HK-2 (cell line): ENCODE measurements at regions not wholly inside any gene's neighbourhood (a gene's known extent, or its start where the extent isn't known, plus 50 kb on each side); places are given as distances from the start of the nearest gene placed in this dataset.
A peak's percentile ranks its signal among the peaks of the same experiment; 100 is the strongest.

Experiments used
- DNase-seq: peaks from one replicate; pipeline ENCODE4 v3.0.0-alpha.2; 2018; ENCODE audit not compliant: unreplicated experiment

GRCh38 chr3:189455641-189456417 is 175.4 kb upstream of the TP63 start:
- no peak for DNase-seq

- peak; percentile 50 for DNase-seq
These were observed 174.0 kb upstream of the TP63 start for GRCh38 chr3:189457201-189457607.

DNA sequence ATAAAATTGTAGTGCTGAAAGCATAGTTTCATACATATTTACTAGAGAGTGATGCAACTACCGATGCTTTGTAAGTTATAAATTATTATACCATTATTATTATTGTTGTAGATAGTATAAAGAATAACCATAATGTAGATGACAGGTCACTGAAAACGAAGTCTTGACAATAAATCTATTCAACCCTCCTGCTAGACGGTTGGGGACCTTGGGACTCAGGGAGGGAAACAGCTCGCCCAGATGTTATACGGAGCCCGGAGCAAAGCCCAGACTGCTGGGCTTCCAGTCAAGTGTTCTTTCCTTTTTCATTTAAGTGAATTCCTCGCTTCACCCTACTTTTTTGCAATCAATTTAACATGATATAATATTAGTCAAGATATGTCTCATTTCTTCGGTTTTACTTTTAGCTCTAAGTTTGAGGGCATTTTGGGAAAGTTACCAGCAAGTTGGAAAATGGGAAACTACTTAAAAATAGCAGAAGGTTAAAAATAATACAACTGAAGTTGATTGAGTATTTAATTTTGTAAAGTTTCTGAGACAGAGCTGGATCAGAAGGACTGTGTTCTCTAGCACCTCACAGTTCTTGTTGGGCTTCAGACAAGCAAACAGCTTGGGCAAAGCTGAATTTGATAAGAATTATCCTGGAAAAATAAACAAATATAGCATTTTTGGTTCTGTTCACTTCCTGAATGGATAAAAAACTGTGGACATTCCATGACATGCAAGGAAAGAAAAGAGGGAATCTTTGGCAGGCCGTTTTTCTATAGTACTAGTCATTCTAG is 173.4 kb upstream of the TP63 start:
- no peak for DNase-seq

DNA sequence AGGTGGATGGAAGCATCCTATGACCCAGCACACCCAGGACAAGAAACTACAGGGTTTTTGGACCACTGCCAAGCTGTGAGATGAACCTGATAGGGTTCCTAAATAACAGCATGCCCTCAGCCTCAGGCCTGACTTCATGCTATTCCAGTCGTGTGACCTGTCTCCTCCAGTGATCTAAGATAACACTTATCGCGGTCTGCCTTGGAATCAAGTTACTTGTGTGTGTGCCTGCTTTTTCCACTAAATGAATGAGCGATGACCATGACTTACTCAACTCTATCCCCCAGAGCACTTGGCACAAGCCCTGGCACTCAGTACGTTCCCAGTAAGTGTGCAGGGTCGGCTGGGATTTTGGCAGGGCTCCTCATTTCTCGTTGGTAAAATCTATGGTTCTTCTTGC is 172.7 kb upstream of the TP63 start:
- DNase-seq: no peak

- DNase-seq: no peak
These were observed 172.0 kb upstream of the TP63 start for GRCh38 chr3:189459231-189459630.

- no peak for DNase-seq
These were observed 170.7 kb upstream of the TP63 start for GRCh38 chr3:189460511-189460910.

DNA sequence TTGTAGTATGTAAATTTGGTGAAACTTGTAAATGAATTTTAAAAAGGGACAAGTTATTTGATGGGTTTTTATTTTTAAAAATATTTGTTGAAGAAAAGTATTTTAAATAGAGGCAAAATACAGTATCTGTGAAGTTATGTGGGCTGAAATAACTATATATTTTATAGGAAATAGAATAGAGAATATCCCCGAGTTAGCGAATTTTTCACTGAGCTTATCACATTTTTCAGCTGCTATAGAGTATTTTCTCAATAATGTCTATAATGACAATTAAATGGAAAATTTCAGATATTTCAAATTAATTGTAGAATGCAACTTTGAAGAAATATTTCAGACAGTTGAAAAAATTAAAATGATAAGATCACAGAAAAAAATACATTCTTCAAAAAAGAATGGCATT is 166.4 kb upstream of the TP63 start:
- no peak for DNase-seq

- no peak for DNase-seq
These were observed 165.2 kb upstream of the TP63 start for GRCh38 chr3:189466004-189466403.

DNA sequence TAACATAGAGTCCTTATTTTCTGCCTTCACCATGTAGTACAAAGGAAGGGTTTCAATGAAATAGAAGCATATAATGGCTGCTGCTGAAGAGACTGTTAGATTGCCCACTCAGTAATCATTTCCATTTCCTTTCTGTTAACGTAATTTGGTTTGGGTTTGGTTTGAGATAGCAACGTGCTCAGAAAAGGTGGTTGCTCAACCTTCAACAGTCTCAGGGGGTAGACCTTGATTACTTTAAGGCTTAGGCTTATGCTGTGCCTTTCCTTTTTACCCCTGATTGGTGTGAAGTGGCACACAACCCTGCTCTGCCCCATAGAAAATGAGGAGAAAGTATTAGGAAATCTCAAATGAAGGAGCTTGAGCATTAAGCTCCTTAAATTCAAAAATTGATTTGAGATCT is 163.7 kb upstream of the TP63 start:
- DNase-seq: no peak

GRCh38 chr3:189474944-189475343 is 156.2 kb upstream of the TP63 start:
- no peak for DNase-seq

- no peak for DNase-seq
These were observed 153.6 kb upstream of the TP63 start for GRCh38 chr3:189477614-189478013.

DNA sequence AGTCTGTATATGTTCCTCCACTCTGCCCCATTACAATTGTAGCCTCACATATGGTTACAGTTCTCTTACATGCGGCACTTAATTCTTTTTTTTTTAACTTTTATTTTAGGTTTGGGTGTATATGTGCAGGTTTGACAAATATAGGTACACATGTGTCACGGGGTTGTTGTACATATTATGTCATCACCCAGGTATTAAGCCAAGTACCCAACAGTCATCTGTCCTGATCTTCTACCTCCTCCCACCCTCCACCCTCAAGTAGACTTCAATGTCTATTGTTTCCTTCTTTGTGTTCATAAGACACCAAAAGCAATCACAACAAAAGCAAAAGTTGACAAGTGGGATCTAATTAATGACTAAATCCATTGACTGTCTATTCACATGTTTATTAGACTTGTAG is 144.6 kb upstream of the TP63 start:
- no peak for DNase-seq

GRCh38 chr3:189488241-189488767 is 142.9 kb upstream of the TP63 start:
- DNase-seq: no peak

- DNase-seq: no peak
These were observed 140.9 kb upstream of the TP63 start for GRCh38 chr3:189490337-189490736.

- no peak for DNase-seq
These were observed 140.4 kb upstream of the TP63 start for GRCh38 chr3:189490749-189491148.

GRCh38 chr3:189491831-189492230 is 139.4 kb upstream of the TP63 start:
- DNase-seq: no peak

DNA sequence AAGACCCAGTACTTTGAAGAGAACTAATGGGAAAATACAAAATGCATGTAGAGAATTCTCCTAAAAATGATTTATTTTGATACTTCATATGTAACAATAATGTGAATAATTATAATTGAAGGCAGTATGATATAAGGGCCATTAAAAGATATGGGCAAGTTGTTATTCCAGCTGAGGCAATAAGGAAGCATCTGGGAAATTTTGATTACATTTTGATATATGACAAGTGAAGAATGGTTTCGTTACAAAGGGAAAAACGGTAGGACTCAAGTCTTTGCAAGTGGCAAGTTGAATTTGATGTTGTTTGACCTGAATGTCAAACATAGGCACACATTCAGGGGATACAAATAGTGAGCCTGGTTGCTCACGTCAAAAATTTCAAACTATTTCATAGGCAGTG is 137.9 kb upstream of the TP63 start:
- DNase-seq: no peak

- DNase-seq: no peak
These were observed 136.6 kb upstream of the TP63 start for GRCh38 chr3:189494632-189495031.

DNA sequence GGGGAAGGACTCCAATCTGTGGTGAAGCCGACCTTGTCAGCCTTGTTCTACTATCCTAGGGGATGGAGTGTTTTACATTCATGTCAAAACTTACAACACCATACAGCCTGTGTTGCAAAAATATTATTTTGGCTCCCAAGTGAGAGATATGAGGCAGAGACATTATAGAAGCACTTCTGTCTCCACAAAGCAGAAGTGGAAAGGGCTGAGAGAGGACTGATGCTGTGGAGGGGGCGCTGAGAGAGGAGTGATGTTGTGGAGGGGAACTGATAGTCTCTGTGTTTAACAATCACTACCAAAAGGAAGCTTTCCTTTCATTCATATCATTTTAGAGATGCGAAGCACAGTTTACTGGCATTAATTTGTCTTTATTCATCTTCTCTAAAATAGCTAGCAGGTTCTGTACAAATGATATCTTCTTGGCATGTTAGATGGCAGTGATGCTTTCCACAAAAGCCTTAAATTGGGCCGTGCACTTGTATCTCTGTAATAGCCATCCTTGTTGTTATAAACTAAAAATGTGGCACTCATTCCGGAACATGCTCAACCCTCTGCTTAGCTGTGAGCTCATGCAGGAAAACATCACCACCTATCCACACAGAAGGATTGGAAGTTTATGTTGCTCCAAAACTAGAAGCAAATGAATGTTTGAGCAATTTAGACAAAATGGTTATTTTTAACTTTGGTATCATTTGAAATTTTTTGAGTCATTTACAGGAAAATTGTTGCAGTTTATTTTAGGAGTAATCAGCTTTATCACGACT is 134.6 kb upstream of the TP63 start:
- DNase-seq: no peak

DNA sequence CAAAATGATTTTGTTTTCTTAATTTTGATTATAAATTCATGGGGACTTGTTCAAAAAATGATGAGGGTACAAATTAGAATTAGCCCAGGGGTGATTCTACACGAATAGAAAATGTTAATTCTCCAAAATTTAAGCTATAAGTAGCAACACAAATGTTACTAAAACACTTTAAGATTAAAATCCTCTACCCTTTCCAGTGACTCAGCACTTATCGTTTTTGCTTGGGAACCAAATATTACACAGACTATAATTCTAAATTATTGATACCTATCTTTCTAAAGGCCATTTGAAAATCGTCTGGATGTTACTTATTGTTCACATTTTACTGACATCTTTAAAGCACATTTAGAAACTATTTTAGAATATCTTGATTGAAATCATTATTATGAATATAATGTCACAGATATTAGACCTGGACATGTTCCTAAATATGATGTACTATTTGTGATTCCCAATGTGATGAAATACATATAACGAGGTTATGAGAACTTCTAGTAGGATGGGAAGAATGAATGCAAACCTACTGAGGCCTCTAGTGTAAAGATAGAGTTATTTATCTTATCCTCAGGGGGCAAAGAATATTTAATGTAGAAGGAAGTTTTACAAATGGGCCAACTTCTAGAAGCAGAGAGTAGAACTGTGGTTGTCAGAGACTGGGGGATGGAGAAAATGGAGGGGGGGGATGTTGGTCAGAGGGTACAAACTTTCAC is 132.0 kb upstream of the TP63 start:
- no peak for DNase-seq

GRCh38 chr3:189500299-189500698 is 130.9 kb upstream of the TP63 start:
- no peak for DNase-seq
